ENCODE measurements at regions not wholly inside any gene's neighbourhood (a gene's known extent, or its start where the extent isn't known, plus 50 kb on each side); places are given as distances from the start of the nearest gene placed in this dataset.

DNA sequence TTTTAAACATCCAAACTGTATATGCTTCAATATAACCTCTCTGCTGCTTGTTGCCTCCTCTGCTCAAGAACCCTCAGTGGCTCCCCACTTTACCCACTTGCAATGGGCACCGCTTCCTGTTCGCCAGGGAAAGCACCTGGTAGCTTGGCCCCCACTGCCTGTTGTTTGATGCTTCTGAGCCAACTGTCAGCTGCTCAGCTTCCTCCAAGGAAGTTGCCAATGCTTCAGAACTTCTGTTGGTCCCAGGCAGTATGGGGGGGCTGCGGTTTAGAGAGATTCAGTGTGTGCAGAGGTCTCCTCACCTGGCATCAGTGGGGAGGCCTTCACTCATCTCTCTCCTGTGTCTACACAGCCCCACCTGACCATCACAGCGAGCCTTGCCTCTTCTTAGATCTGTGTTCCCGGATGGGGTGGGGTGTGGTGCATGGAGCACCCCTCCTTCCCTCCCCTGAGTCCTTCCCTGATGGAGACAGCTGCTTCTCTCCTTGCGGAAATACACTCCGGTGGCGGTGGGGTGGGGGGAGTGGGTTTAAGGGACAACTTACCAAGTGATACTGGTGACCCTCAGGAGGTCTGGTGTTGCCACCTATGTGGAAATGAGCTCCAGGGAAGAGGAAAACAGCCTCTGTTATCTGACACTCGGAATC, 308.1 kb downstream of the CDH26 start:
- TF ChIP-seq SIN3A (conservative IDR thresholded peaks at IDR 0.05 in 1 of 2, IDR thresholded peaks at IDR 0.05 in 1 of 2; ENCODE audit: low read depth in 1 of 2, low read length in 2 of 2), result no peak
- TF ChIP-seq CHD7 (IDR thresholded peaks at IDR 0.05; ENCODE audit: insufficient replicate concordance, low read length), result no peak
- no peak for TF ChIP-seq TAF1 (IDR thresholded peaks at IDR 0.05; ENCODE audit: low read depth, low read length)
- TF ChIP-seq SP1 (IDR thresholded peaks at IDR 0.05; ENCODE audit: low read depth, low read length), result no peak
- TF ChIP-seq RAD21 (IDR thresholded peaks at IDR 0.05 in 1 of 2, conservative IDR thresholded peaks at IDR 0.05 in 1 of 2; ENCODE audit: low read depth in 2 of 2, low read length in 2 of 2), result no peak
- no peak for TF ChIP-seq CTCF (IDR thresholded peaks at IDR 0.05; ENCODE audit: control extremely low read depth in 1 of 3, insufficient read depth in 1 of 3, low read depth in 1 of 3, low read length in 3 of 3)
- TF ChIP-seq JUN (IDR thresholded peaks at IDR 0.05; ENCODE audit: low read depth, low read length), result no peak

Data from H1 (cell line).